Germinal center (tissue), 1 donor: ENCODE measurements at regions not wholly inside any gene's neighbourhood (a gene's known extent, or its start where the extent isn't known, plus 50 kb on each side); places are given as distances from the start of the nearest gene placed in this dataset.

ENCODE experiments used
- DNase-seq: peaks from one replicate; pipeline ENCODE4 v3.0.0; 2012; ENCODE audit warnings: mixed read lengths, low spot score

- DNase-seq, result no peak
Measured at GRCh38 chr11:110027627-110028371, 65.4 kb upstream of the ZC3H12C start.

- DNase-seq, result no peak
Measured at GRCh38 chr11:110028921-110029320, 64.3 kb upstream of the ZC3H12C start.

GRCh38 chr11:110029714-110030113, 63.5 kb upstream of the ZC3H12C start:
- no peak for DNase-seq

DNA sequence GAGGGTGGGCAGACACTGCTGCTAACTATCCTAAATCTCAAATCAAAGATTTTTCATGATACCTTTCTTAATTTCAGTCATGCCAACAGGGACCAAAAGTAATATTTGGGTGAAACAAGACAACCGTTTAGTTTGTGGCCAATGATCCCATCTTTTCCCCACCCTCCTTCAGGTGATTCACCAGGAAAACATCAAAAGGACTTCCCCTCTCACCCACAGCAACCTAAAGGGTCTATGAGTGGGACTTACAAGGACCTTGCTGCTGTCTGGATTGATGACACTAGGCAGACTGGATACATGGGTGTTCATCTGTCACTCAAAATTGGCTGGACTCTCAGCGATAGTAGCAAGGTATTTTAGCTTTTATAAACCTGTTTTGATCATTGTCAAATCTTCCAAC, 62.0 kb upstream of the ZC3H12C start:
- DNase-seq, result no peak

DNA sequence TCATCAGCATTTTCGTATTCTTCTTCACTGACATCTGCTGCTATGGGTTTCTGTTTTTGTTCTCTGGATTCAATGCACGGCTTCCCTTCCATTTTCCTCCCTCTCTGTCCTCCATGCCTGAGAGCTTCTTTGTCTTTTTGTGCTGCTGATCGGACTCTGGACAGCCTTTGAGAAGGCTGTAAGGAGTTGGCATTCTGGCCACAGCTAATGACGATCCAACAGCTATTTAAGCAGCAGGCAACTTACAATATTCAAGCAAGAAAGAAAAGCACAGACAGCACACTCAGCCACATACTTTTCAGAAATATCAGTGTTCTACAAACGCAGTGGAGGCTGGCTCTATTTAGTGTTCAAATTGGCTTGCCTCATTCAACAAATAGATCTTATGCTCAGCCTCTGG, 60.9 kb upstream of the ZC3H12C start:
- DNase-seq, result no peak

- DNase-seq, result no peak
Measured at GRCh38 chr11:110032957-110033570, 60.1 kb upstream of the ZC3H12C start.

GRCh38 chr11:110034806-110035205, 58.4 kb upstream of the ZC3H12C start:
- DNase-seq, result no peak

- DNase-seq, result no peak
Measured at GRCh38 chr11:110035357-110035756, 57.8 kb upstream of the ZC3H12C start.

DNA sequence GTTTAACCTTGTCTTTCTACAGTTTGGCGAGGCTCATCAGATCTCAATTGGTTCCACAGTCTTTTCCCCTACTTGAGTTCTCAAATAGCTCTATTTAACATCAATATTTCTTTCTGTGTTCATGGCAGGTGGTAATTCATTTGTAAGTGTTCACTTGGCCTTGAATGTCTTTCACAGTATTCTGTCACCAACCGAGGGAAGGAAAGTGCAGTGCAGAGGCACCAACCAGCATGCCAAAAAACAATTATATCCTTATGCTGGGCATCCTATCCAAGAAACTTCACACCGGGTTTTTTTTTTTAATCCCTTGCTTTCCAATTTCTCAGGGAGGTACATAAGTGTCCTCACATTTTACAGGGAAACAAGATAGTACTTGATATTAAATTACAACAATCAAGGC, 55.0 kb upstream of the ZC3H12C start:
- DNase-seq, result no peak
